ENCODE measurements at regions not wholly inside any gene's neighbourhood (a gene's known extent, or its start where the extent isn't known, plus 50 kb on each side); places are given as distances from the start of the nearest gene placed in this dataset.

GRCh38 chr16:64826374-64826773, 295.5 kb downstream of the CDH11 start:
- Histone ChIP-seq H4K5ac (ENCODE audit: insufficient read length, low read depth, low read length) (no peak overlapping the region), H3K27ac (ENCODE audit: insufficient read length, low read depth, low read length) (no peak overlapping the region), H3K4ac (ENCODE audit: low read depth, low read length) (no peak overlapping the region), H2BK15ac (ENCODE audit: low read depth, low read length) (no peak overlapping the region), H3K56ac (ENCODE audit: insufficient read length, low read depth, low read length) (no peak overlapping the region), H3T11ph (ENCODE audit: low read length) (no peak overlapping the region), H3K79me1 (ENCODE audit: insufficient read depth, low read depth, low read length, poor library complexity, severe bottlenecking) (no peaks in the 10 kb centered on the region), H4K20me1 (ENCODE audit: control insufficient read depth, insufficient read depth, insufficient read length) (no peaks in the 10 kb centered on the region), H2BK20ac (ENCODE audit: low read depth, low read length, poor library complexity, severe bottlenecking) (no peak overlapping the region), H4K91ac (ENCODE audit: insufficient read length, low read depth, low read length) (no peak overlapping the region), H3K4me2 (ENCODE audit: insufficient read depth, insufficient read length, low read length) (no peak overlapping the region), H3K23ac (ENCODE audit: insufficient read length, low read depth, low read length) (no peak overlapping the region), H3K23me2 (ENCODE audit: insufficient read length, low read depth, low read length, poor library complexity, severe bottlenecking) (no peaks in the 10 kb centered on the region), H2AK5ac (ENCODE audit: insufficient read length, low read length) (no peak overlapping the region), H2BK120ac (ENCODE audit: low read depth, low read length, poor library complexity, severe bottlenecking) (no peak overlapping the region), H2AFZ (ENCODE audit: low read length) (no peak overlapping the region), H3K14ac (ENCODE audit: insufficient read depth, low read length) (no peak overlapping the region), H3K79me2 (ENCODE audit: insufficient read depth, low read length) (no peaks in the 10 kb centered on the region), H3K18ac (ENCODE audit: insufficient read length, low read depth, low read length) (no peak overlapping the region), H2BK12ac (ENCODE audit: insufficient read length, low read depth, low read length) (no peak overlapping the region), H3K9ac (ENCODE audit: extremely low read depth, insufficient read length, low read length) (no peak overlapping the region), H2BK5ac (ENCODE audit: insufficient read length, low read length) (no peak overlapping the region), H4K8ac (replicated peaks; ENCODE audit: insufficient read length, low read depth, low read length) (no peak overlapping the region), H3K27me3 (ENCODE audit: insufficient read depth, low read length) (no peaks in the 10 kb centered on the region; the same call in 1 of the 2 replicates), H3K9me3 (ENCODE audit: control insufficient read depth, low read depth, low read length) (no peaks in the 10 kb centered on the region), H3K4me1 (ENCODE audit: insufficient read depth, low read length) (no peaks in the 10 kb centered on the region)
- Mint-ChIP-seq H3K4me1 (no peaks in the 10 kb centered on the region; a peak in 1 of 4 replicates), H3K27me3 (ENCODE audit: low read depth) (peaks cover 1% of the 10 kb centered on the region; the same call in 1 of the 2 replicates), H3K4me3 (no peak overlapping the region), H3K27ac (no peak overlapping the region), H3K36me3 (ENCODE audit: insufficient read depth in 1 of 3, low read depth in 3 of 3) (peaks cover 0 to 4% (median 2%) of the 10 kb centered on the region in 3 experiments; a peak in 3 of 7 replicates), H3K9me3 (peaks cover 4 to 6% of the 10 kb centered on the region in 2 experiments; a peak in 4 of 5 replicates)
- no peak for TF ChIP-seq CTCF (conservative IDR thresholded peaks at IDR 0.05)
- no peak for DNase-seq
- no CpG with 5 or more reads among the region's 2 CpGs for WGBS (ENCODE audit: extremely low coverage, insufficient read length, low lambda C conversion rate)

All from H9 (cell line).